DND-41 (cell line): ENCODE measurements at regions not wholly inside any gene's neighbourhood (a gene's known extent, or its start where the extent isn't known, plus 50 kb on each side); places are given as distances from the start of the nearest gene placed in this dataset.

Experiments
- EZH2 ChIP-seq: IDR thresholded peaks from 3 replicates; pipeline ENCODE4 v1.6.1; 2012; ENCODE audit warnings: borderline replicate concordance, low read depth, mild to moderate bottlenecking, moderate library complexity, low read length, inconsistent platforms; ENCODE audit not compliant: severe bottlenecking
- TF ChIP-seq, protein P1 (sequence below): IDR thresholded peaks from 2 replicates; pipeline ENCODE4 v1.5.1; 2012; ENCODE audit warnings: borderline replicate concordance, low read length, moderate library complexity, mild to moderate bottlenecking; ENCODE audit not compliant: poor library complexity, severe bottlenecking; ENCODE audit errors: extremely low read depth

DNA sequence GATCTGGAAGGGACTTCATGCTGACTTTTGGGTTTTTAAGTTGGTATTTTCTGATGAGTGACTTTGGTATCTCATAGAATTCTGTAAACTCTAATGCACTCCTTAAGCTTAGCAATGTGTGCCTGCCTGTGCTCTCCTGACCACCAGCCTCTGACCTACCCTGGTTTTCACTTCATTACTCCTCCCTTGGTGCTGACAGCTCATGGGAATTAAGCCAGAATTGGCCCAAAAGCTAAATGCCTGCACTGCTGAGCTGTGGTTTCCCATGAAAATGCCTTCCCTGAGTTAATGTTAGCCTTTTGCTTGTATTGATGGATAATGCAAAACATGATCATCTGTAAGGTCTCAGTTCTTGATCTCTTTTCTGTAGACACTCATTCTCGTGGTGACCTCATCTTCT lies 308.0 kb downstream of the DOCK8 start:
- TF ChIP-seq, protein P1, sequence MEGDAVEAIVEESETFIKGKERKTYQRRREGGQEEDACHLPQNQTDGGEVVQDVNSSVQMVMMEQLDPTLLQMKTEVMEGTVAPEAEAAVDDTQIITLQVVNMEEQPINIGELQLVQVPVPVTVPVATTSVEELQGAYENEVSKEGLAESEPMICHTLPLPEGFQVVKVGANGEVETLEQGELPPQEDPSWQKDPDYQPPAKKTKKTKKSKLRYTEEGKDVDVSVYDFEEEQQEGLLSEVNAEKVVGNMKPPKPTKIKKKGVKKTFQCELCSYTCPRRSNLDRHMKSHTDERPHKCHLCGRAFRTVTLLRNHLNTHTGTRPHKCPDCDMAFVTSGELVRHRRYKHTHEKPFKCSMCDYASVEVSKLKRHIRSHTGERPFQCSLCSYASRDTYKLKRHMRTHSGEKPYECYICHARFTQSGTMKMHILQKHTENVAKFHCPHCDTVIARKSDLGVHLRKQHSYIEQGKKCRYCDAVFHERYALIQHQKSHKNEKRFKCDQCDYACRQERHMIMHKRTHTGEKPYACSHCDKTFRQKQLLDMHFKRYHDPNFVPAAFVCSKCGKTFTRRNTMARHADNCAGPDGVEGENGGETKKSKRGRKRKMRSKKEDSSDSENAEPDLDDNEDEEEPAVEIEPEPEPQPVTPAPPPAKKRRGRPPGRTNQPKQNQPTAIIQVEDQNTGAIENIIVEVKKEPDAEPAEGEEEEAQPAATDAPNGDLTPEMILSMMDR, result no peak
- TF ChIP-seq EZH2, result no peak
